ENCODE measurements at regions not wholly inside any gene's neighbourhood (a gene's known extent, or its start where the extent isn't known, plus 50 kb on each side); places are given as distances from the start of the nearest gene placed in this dataset.

DNA sequence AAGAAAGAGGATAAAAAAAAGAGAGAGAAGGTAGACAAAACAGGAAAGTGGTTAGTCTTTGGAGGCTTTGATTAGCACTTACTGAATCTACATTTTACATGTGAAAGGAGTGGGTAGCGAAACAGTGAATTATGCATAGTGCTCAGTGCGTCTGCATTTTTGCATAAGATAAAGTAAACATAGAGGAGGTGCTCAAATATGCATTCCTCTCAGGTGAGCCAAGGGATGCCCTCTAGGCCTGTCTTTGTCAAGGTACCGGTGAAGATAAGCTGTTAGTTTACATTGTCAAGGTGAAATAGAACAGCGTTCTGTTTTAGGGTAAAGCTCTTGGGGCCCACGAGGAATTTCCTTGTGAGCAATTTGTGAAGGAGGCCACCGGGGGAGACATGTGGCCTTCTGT lies 260.6 kb downstream of the TRIML1 start:
- no peak for TF ChIP-seq CTCF (IDR thresholded peaks at IDR 0.05; ENCODE audit: low read length)
- no peak for TF ChIP-seq EZH2phosphoT487 (IDR thresholded peaks at IDR 0.05; ENCODE audit: low read length)
